HG03139 (cell line): ENCODE measurements at regions not wholly inside any gene's neighbourhood (a gene's known extent, or its start where the extent isn't known, plus 50 kb on each side); places are given as distances from the start of the nearest gene placed in this dataset.
"Not testable (repeated sequence)": the region's sequence is repeated elsewhere in the genome, so short reads cannot be mapped to it uniquely, and the experiment has no call there.

Experiments used
- ATAC-seq: cut with Tn5 transposase; IDR thresholded peaks from one replicate; pipeline ENCODE4 v1.9.1; 2021; ENCODE audit not compliant: unreplicated experiment

GRCh38 chr15:35286721-35287120, 201.6 kb upstream of the NANOGP8 start:
- no peak for ATAC-seq

- no peak for ATAC-seq
Observed at GRCh38 chr15:35282965-35283496, 197.9 kb upstream of the NANOGP8 start.

DNA sequence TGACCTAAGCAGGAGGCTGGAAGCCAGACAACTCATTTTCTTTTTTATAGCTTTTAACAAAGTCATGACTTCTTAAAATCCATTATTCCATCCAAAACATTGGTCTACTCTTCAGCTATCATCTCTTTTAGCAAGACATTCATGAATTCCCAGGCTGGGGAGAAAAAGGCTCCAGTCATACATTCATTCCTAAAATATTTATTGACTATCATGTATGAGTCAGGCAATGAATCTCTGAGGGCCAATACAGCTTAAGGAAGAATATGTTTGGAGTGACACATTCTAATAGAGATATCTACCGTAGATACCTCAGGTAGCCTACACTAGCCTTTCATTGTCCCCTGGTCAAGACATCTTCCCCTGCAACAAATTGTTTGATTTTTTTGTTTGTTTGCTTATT, 196.4 kb upstream of the NANOGP8 start:
- ATAC-seq = no peak

GRCh38 chr15:35279811-35280210, 194.7 kb upstream of the NANOGP8 start:
- no peak for ATAC-seq

DNA sequence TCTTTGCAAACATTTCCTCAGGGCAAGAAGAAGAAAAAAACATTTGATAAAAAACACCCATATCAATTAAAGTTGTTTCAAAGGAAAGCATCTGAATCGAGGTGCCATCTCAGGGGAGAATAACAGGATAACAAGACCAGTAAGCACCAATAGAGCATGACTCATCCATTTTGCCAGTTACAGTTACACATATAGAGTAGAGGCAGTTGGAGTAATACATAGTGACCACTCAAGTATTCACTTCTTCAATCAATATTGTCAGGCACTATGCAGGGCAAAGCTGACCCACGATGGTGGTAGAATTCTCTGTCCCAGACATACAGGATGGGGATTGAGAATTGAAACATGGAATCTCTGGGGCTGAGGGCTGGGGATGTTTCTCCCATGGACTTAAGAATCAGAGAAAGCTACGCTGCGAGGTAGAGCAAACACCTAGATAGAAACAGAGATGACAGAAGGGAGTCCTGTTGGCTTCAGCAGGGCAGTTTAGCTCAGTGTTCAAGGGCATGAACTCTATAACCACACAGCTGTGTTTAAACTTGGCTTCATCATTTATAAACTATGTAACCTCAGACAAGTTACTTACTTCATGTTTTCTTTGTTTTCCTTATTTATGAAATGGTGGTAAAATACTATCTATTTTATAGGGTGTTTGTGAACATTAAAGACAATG, 186.4 kb upstream of the NANOGP8 start:
- no peak for ATAC-seq

DNA sequence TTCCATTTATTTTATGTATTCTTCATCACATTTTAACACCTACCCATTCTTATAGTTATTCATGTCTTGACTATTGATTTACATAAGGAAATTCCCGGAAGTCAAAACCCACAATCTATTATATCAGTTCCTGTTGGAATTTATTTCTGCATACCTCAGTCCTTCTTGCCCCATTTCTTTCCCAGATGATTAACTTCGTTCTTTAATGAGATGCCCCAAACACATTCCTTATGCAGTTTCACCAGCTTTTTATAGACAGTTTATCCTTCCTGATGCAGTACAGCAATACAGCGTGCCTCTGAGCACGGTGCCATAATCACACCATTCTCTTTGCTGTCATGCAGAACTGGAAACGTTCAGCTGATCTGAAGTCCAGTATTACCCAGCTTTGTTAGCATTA, 175.8 kb upstream of the NANOGP8 start:
- ATAC-seq = no peak

DNA sequence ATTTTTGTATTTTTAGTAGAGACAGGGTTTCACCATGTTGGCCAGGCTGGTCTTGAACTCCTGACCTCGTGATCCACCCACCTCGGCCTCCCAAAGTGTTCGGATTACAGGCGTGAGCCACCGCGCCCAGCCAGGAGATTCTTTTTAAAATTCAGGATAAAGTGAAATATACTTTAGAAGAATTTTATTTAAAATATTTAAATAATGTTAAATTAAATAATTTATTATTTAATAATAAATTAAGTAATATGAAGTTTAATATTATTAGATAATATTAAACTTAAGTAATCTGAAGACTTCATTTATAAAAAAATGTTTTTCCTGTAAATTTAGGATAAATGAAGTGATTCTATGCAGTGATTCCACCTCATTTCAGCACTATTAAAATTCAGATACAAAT, 175.2 kb upstream of the NANOGP8 start:
- not testable (repeated sequence) for ATAC-seq

DNA sequence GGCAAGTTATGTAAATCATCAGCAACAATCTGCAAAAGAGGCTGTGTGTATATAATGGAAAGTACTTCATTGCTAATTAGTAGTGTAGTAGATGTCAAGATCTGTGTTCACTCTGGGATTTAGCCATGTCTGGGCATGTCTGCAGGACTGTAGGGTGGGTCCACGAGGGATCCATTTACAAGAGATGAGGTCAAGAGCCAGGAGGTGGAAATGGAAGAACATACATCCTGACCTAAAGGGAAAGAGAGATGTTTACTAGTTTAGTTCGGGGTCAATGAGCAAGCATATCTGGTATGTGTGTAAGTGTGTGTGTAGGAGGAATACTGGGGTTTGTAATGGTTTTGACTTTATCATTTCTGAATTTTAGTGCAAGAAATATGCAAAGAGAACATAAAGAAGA, 171.5 kb upstream of the NANOGP8 start:
- no peak for ATAC-seq

DNA sequence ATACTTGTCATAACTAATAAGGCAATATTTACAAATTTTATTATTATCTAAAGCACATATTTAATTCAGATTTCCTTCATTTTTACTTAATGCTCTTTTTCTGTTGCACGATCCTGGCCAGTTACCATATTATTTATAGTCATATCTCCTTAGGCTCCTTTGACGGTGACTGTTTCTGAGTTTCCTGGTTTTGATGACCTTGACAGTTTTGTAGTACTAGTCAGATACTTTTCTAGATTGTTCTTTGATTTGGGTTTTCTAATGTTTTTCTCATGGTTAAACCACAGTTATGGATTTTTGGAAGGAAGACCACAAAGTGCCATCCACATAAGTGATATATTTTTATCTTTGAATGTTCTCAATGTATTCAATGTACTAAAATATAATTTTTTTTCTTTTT, 171.0 kb upstream of the NANOGP8 start:
- ATAC-seq = no peak

DNA sequence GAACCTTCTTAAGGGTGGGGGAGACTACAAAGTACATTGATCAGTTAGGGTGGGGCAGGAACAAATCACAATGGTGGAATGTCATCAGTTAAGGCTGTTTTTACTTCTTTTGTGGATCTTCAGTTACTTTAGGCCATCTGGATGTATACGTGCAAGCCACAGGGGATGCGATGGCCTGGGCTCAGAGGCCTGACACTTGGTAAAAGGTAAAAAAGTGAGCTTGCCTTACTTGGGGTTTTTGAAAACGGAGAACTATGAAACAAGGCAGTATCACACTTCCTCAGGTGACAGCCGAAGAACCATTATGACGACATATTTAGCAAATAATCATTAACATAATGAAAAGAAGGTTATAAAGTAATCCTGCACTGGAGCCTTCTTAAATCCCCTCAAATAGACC, 169.8 kb upstream of the NANOGP8 start:
- ATAC-seq = not testable (repeated sequence)

DNA sequence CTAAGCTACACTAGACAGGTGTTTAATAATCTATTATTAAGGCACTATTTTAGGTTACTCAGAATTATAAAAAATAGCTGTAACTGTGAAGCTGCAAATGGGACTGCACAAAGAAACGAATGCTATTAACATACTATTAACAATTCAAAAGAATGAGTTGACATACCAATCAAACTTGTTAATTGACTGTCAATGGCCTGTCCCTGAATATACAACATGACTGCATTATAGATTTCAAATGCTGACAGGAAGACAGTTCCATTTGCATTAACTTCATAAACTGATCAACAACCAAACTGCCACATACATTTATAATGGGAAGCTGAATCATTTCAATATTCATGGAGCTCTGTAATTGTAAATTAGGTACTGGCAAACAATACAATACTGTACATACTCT, 169.0 kb upstream of the NANOGP8 start:
- no peak for ATAC-seq

- no peak for ATAC-seq
Observed at GRCh38 chr15:35252351-35252865, 167.3 kb upstream of the NANOGP8 start.

DNA sequence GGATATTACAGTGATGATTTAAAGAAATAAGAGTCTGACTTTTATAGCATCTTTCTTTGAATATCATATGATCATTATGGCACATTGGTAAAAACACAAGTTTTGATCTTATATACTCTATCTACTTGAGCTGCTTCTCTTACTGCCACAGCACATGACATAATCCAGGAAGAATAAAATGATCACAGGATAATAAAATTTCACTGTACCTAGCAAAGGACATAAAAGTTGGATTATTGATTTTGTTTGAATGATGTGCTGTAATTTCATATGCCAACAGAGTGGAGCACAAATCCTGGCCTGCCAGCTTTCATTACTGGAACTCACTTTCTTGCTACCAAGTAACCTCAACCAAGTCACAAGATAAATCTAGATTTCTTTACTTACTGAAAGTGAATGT, 162.1 kb upstream of the NANOGP8 start:
- ATAC-seq = no peak

DNA sequence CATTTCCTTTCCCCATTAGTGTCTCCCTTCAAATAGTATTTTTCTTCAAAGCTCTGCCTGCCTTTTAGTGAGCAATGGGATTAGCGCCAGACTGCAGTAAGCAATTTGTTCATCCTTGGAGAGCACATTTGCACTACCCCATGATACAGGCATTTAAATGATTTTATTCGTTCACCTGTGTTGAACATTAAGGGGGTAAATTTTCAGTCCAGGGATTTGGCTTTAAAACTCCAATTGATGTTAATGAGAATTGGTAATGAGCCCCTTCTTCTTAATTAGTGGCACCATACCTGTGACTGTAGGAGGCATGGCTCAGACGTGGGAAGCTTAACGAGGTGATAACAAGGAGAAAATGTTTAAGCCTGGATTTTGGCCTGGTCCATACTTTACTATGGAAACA, 161.4 kb upstream of the NANOGP8 start:
- ATAC-seq = no peak

DNA sequence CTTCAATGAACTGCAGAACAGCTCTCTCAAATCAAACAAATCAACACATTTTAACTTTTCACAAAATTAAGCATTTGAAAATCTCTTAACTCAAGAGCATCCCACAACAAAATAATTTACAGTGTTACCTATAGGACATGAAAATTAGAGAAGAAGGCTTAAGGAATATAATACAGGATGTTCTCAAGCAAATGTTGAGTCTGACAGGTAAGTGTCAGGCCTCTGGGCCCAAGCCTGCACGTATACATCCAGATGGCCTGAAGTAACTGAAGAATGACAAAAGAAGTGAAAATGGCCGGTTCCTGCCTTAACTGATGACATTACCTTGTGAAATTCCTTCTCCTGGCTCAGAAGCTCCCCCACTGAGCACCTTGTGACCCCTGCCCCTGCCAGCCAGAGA, 160.6 kb upstream of the NANOGP8 start:
- ATAC-seq = not testable (repeated sequence)

GRCh38 chr15:35244227-35244626, 159.1 kb upstream of the NANOGP8 start:
- no peak for ATAC-seq

DNA sequence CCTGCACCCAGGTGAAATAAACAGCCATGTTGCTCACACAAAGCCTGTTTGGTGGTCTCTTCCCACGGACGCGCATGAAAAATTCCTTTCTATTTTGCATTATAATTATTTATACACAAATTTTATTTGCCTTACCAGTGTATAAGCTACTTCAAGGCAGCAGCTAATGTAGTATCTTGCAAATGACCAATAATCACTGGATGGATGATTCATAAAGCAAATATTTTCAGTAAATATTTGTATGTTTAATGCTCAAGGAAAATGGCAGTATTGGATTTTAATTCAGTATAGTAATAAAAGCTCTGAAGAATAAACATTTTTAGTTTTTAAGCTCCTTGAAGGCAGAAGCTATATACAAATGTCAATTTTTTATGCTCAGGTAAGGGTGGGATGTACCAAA, 158.7 kb upstream of the NANOGP8 start:
- ATAC-seq = no peak

- ATAC-seq = not testable (repeated sequence)
Observed at GRCh38 chr15:35239693-35240092, 154.6 kb upstream of the NANOGP8 start.

- ATAC-seq = not testable (repeated sequence)
Observed at GRCh38 chr15:35238448-35238847, 153.4 kb upstream of the NANOGP8 start.

DNA sequence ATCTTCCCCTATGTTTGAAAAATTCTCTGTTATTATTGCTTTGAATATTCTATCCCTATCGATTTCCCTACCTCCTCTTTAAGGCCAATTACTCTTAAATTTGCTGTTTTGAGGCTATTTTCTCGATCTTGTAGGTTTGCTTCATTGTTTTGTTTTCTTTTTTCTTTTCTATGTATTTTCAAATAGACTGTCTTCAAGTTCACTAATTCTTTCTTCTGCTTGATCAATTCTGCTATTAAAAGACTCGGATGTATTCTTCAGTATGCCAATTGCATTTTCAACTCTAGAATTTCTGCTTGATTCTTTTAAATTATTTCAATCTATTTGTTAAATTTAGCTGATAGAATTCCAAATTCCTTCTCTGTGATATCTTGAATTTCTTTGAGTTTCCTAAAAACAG, 144.0 kb upstream of the NANOGP8 start:
- ATAC-seq = no peak

DNA sequence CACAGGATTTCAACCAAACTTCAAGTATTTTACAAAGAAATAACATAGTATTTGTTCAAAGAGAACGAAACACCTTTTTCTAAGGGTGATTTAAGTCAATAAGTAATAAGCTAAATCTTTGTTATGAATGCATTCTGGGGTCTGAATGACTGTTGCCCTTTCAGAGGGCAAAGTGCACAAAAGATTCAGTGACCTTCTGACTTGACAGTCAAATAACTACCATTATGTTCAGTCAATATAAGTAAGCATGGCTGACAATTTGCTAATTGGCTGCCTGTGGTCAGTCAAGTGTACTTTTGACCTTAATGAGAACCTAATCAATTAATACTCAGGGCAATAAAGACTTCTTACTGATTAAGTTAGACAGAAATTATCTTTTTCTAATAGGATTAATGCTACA, 133.1 kb upstream of the NANOGP8 start:
- ATAC-seq = no peak

- no peak for ATAC-seq
Observed at GRCh38 chr15:35215093-35215492, 130.0 kb upstream of the NANOGP8 start.
